ENCODE measurements at regions not wholly inside any gene's neighbourhood (a gene's known extent, or its start where the extent isn't known, plus 50 kb on each side); places are given as distances from the start of the nearest gene placed in this dataset.
A peak's percentile ranks its signal among the peaks of the same experiment; 100 is the strongest.
"Not testable (repeated sequence)": the region's sequence is repeated elsewhere in the genome, so short reads cannot be mapped to it uniquely, and the experiment has no call there.

GRCh38 chr10:23755556-23755955 lies 316.7 kb downstream of the OTUD1 start:
- no peak for DNase-seq (ENCODE audit: low read depth)

DNA sequence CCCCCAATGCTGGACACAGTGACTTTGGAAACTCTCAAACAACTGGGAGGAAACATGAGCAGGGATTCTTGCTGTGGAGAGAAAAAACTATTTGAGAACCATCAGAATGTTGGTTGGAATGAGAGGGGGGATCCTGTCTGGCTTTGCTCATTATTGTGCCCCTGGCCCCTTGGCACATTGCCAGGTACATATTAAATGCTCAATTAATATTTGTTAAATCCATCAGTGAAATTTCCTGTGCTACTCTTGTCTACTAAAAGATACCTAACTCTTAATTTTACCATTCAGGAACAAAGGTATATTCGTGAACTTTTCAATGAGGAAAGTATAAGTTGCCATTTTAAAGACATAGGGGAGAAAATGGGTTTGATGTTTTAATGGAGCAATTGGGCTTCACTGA lies 329.4 kb downstream of the OTUD1 start:
- no peak for DNase-seq (ENCODE audit: low read depth)

DNA sequence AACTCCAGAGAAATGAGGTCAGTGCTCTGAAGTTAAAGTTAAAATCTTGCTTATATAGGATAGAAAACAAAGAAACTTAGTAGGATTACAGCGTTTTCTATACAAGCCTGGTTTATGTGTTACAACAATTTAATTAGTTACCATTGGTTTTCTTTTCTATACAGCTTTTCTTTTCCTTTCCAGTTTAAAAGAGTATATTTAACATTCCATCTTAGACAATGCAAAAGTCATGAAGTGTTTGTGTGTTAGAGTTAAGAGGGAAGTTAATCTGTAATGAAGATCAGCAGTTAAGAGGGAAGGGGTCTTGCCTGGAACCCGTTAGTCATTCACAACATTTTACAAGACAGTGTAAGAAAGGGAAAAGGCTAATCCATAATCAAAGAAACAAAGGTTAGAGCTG lies 338.3 kb downstream of the OTUD1 start:
- DNase-seq (ENCODE audit: low read depth) = no peak

DNA sequence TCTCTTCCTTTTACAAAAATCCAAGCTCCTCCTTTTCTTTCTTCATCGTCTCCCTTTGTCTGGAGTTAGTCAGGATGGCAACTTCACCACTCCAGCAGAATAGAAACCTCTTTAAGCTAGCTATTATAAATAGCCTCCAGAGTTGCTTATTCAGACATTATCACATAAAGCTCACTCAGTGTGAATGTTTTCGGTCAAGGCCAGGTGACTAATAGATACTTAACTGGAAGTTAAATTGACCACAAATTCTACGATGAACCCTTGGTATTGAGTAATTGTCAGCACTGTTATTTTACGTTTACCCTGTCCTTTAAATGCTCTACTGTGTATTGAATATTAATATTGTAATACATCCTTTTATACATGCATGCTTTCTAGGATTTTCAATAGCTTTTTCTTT lies 340.4 kb downstream of the OTUD1 start:
- no peak for DNase-seq (ENCODE audit: low read depth)

GRCh38 chr10:23780331-23780730 lies 341.5 kb downstream of the OTUD1 start:
- DNase-seq (ENCODE audit: low read depth) = no peak

GRCh38 chr10:23786594-23786993 lies 347.7 kb downstream of the OTUD1 start:
- no peak for DNase-seq (ENCODE audit: low read depth)

DNA sequence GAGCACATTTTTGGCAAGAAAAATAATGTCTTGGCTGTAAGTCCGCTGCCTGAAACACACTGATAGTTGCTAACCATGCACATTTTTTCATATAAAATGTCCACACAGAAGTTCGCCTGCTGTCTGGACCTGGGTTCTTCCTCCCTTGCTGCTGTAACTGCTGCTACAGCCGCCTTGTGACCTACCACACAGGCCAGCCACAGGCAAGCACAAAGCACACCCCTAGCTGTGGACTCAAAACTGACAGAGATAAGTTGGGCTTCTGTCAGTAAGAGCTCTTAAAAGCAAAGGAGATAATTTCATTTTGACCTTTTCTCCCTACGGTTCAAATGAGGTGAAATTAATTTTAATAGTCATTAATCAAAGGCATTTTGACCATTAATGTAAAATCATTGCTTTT lies 354.7 kb downstream of the OTUD1 start:
- no peak for DNase-seq (ENCODE audit: low read depth)

- DNase-seq (ENCODE audit: low read depth) = not testable (repeated sequence)
Observed at GRCh38 chr10:23797452-23797851, 358.6 kb downstream of the OTUD1 start.

DNA sequence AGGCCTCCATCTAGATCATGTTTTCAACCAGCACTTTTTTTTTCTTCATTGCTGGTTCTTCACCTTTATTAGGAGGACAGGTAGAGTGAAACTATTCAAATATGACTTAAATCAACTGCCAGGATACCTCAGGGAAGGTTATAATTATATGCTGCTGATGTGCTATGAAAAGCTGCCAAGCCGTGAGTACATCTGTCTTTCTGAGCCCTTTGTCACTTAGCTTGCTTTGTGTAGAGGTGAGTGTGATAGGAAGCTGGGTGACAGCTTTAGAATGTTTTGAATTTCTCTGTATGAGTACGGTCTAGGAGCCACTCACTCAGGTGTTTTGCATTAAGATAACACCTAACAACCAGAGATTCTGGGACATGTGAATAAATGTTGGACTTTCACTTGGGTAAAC lies 365.2 kb downstream of the OTUD1 start:
- DNase-seq (ENCODE audit: low read depth) = no peak

GRCh38 chr10:23813687-23814086 lies 374.8 kb downstream of the OTUD1 start:
- DNase-seq (ENCODE audit: low read depth) = no peak

GRCh38 chr10:23818484-23818883 lies 379.6 kb downstream of the OTUD1 start:
- DNase-seq (ENCODE audit: low read depth) = no peak

- no peak for DNase-seq (ENCODE audit: low read depth)
Observed at GRCh38 chr10:23820792-23821191, 381.9 kb downstream of the OTUD1 start.

DNA sequence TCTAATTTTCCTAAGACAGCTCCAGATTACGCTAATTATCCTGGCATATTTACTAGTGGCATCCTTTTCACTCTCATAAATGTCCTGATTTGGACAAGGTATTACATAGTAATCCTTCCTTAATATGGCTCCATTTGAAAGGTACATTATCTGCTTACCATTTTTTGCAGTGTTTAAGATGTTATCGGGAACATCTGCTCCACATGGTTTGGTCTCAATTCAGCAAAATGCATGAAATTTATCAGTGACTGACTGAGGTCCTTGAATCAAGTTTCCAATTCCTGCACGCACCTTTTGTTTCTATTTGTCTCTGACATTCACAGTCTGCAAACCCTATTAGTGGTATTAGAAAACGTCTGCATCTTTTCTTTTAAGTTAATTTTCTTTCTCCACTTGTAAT lies 384.1 kb upstream of the KIAA1217 start:
- no peak for DNase-seq (ENCODE audit: low read depth)

DNA sequence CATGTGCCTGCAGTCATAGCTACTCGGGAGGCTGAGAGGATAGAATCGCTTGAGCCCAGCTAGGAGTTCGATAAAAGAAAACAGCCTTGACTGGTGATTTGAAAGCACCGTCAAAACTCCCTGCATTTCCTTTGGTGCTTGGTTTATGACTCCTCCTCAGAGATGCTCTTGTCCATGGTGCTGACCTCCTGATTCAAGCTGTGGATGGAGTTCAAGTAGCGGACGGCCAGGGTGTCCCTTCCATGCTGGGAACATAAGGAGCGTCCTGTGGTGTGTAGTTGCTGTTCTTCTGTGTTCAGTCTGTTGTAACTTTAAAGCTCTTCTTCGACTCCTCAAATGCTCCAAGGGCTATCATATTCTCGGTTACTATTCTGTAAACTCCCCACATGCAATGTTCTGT lies 382.5 kb upstream of the KIAA1217 start:
- DNase-seq (ENCODE audit: low read depth) = peak; percentile 23

DNA sequence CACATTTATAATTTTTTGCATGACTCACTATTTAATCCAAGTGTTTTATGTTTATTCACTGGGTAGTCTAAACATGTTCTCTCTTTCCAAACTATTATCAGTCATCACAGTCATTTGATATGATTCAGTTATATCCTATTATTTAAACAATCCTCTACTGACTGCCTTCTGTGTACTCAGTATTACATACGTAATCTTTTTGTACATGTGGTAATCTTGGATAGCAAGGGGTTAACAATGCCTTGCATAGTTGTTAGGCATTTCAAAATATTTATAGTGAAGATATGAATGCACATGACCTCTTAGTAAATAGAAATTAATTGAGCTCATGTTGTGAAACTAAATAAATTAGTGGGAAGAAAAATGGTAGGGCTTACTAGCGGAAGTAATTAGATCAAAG lies 379.4 kb upstream of the KIAA1217 start:
- DNase-seq (ENCODE audit: low read depth) = no peak

- no peak for DNase-seq (ENCODE audit: low read depth)
Observed at GRCh38 chr10:23834091-23834490, 374.8 kb upstream of the KIAA1217 start.

DNA sequence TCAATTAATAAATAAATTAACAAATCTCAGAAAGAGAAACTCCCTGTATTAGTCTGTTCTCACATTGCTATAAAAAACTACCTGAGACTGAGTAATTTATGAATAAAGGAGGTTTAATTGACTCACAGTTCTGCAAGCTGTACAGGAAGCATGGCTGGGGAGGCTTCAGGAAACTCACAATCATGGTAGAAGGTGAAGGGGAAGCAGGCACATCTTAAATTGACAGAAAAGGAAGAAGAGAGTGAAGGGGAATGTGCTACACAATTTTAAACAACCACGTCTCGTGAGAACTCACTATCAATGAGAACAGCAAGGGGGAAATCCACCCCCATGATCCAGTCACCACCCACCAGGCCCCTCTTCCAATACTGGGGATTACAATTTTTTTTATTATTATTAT lies 358.3 kb upstream of the KIAA1217 start:
- no peak for DNase-seq (ENCODE audit: low read depth)

DNA sequence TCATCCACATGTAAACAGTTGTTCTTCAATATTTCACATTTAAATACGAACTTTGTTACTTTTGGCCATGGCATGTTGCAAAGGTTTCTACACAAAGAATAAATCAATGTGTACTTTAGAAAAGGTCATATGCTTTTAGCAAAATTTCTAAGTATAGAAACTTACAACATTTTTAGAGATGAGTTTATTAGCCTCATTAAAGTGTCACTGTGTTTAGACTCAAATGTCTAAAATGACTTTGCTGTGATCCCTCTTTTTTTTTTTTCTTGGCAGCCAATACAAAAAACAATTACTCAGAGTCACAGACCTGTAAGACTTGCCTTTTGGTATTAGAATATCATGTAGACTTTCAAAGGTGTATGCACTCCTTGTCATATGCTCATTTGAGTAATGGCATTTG lies 349.3 kb upstream of the KIAA1217 start:
- DNase-seq (ENCODE audit: low read depth) = no peak

- no peak for DNase-seq (ENCODE audit: low read depth)
Observed at GRCh38 chr10:23864631-23865147, 344.2 kb upstream of the KIAA1217 start.

DNA sequence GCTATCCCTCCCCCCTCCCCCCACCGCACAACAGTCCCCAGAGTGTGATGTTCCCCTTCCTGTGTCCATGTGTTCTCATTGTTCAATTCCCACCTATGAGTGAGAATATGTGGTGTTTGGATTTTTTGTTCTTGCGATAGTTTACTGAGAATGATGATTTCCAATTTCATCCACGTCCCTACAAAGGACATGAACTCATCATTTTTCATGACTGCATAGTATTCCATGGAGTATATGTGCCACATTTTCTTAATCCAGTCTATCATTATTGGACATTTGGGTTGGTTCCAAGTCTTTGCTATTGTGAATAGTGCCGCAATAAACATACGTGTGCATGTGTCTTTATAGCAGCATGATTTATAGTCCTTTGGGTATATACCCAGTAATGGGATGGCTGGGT lies 342.0 kb upstream of the KIAA1217 start:
- DNase-seq (ENCODE audit: low read depth) = not testable (repeated sequence)

GRCh38 chr10:23868121-23868520 lies 340.8 kb upstream of the KIAA1217 start:
- no peak for DNase-seq (ENCODE audit: low read depth)

GRCh38 chr10:23869548-23869947 lies 339.4 kb upstream of the KIAA1217 start:
- no peak for DNase-seq (ENCODE audit: low read depth)

GRCh38 chr10:23869996-23870395 lies 338.9 kb upstream of the KIAA1217 start:
- DNase-seq (ENCODE audit: low read depth) = no peak

DNA sequence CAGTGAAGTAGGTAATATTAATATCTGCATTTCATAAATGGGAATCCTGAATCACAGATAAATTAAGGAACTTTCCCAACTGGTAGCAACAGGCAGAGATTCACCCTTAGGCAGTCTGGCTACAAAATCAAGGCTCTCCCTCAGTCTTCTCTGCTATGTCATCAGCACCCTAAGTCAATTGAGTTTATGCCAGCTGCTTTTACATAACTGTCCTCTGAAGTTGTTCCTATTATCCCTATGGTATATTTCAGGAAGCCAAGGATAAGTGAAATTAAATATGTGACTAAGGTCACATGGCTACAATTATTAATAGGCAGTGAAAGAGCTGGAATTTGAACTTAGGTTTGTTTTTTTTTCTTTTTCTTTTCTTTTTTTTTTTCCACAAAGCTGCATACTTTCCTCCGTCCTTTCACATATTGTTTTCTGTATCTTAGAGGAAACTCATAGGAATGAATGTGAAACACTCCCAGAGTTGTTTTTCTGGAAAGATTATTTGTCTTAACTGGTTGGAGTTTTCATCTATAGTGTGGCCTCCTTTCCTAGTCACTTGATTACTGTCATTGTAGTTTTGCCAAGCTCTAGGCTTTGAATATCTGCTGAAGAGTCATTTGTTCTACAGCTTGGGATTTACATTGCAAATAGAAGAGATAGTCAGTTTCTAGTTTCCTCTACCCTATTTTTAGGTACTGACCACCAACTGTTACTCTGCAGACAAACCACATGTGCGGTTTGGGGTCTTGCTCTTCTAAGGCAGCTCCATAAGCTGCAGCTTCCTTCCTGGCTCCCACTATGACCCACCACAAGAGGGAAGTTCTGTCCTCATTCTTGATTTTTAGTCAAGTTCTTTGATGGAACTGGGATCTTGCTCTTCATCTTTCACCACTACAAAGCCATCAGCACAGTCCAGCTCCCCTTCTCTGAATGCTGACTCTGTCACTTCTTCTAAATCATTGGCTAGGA lies 338.0 kb upstream of the KIAA1217 start:
- DNase-seq (ENCODE audit: low read depth) = no peak

All from iris pigment epithelial cell (primary cell).